NCI-H1930 (cell line): ENCODE measurements at regions not wholly inside any gene's neighbourhood (a gene's known extent, or its start where the extent isn't known, plus 50 kb on each side); places are given as distances from the start of the nearest gene placed in this dataset.

ENCODE experiments used
- DNase-seq, 2 experiments: peaks; one replicate each; lab custom pipeline; 2025; lab: John Stamatoyannopoulos, UW

DNA sequence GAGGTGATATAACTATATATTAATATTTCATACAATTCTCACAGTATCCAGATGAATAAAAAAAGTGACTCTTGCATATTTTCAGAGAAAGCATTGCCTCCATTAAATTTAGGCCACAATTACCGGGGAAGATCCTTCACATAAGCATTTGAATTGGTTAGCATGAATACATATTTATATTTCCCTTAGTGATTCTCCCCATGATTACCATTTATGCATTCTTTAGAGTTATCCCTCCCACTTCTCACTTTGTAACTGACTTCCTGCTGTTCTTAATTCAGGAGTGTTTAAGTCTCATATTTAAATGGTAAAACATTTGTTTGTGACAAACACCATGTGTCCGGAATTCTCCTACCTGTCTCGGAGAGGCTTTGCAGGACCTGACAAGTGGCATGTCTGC lies 523.4 kb downstream of the CCDC85A start:
- DNase-seq, result no peak

GRCh38 chr2:56707650-56708049 lies 523.9 kb downstream of the CCDC85A start:
- DNase-seq, result no peak

DNA sequence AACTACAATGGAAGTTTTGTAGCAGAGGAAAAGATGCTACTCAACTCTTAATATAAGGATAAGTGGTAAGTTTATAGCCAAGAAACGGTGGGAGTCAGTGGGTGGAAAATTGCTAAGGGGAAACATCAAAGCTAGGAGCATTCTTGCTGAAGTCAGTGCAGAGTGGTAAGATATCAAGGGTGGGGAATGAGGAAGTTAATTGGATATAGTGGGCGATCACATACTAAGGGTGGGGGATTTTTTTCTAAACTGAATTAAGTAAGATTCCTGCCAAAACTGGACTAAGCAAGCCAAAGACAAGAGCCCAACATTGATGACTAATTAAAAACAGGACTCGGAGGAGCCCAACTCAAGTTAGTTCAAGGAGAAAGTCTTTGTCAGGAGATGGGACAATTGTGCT lies 525.4 kb downstream of the CCDC85A start:
- no peak for DNase-seq

DNA sequence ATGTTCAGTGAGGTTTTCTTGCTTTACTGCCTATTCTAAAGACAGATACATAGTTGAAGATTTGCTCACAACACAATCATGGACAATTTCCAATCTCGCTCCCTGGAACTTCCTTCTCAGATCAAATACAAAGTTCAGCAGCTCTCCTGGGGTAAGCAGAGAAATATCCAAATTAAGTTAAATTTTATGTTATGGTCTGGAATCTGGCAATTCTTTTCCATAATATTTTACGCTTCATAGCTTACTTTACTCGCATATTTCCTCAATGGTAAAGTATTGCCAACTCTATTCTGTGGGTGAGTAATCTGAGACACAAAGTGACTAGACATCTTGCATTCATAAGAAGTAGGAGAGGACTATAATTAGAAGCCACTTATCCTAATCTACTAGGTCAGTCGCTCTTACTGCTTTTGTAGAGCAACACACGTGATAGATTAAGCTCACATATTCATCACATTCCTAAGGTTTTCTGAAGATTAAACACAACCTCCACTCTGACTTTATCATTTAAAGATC lies 529.4 kb downstream of the CCDC85A start:
- DNase-seq, result no peak

DNA sequence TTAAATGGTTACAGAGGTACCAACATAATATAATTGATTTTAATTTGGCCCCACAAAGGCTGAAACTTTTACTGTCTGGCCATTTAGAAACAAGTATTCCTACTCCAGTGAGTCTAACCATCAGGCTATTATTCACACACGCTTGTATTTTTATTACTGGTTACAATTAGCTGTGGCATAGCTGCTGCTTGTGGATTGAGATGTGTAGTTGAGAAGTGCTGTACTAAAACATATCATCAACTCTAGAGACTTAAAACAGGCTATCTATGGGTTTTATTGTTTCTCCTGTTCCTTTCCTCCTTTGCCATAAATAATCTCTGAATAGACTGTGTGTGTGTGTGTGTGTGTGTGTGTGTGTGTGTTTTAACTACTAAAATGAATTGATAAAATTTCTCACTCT lies 530.2 kb downstream of the CCDC85A start:
- DNase-seq, result no peak

DNA sequence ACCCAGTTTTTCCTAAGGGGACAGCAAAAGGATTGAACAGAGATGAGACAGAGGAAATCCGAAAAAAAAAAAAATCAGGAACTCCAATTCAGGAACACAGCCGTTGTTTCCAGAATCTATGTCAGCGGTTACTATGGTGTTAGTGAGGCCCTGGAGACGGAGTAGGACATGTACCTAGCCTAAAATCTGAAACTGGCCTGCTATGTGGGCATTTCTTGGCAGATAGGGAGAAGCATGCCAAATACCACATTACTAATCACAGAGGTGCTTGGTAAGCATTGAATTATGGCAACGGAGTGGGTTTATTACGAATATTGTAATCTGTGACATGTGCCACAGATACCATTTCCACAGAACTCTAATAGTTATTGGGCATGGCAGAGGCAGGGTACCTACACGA lies 530.6 kb downstream of the CCDC85A start:
- DNase-seq, result no peak

GRCh38 chr2:56715683-56716082 lies 531.9 kb downstream of the CCDC85A start:
- no peak for DNase-seq

GRCh38 chr2:56718413-56718812 lies 534.6 kb downstream of the CCDC85A start:
- no peak for DNase-seq

DNA sequence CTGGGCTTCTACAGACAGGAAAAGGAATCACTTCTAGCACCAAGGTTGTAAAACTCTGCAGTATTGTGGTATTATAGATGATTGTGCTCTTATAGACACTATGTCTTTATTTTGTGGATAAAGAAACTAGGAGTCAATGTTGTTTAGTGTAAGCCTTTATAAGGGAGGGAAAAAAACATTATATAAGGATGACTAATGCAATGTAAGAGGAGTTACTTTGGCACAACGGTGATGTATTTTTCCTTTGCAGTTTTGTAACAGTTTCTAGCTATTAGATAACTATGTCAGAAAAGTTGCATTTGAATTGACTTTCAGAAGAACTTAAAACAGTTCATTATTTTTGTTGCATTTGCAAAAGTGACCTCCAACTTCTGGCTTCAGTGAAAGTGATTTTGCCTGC lies 545.4 kb downstream of the CCDC85A start:
- no peak for DNase-seq

- DNase-seq, result no peak
Measured at GRCh38 chr2:56732946-56733345, 549.2 kb downstream of the CCDC85A start.

GRCh38 chr2:56739413-56739812 lies 555.6 kb downstream of the CCDC85A start:
- no peak for DNase-seq

GRCh38 chr2:56741601-56742102 lies 557.9 kb downstream of the CCDC85A start:
- DNase-seq, result no peak

GRCh38 chr2:56743807-56744206 lies 560.0 kb downstream of the CCDC85A start:
- DNase-seq, result no peak

- peak in 1 of 2 experiments; percentile 7 for DNase-seq
Measured at GRCh38 chr2:56749152-56749752, 565.5 kb downstream of the CCDC85A start.

- no peak for DNase-seq
Measured at GRCh38 chr2:56753182-56753581, 569.4 kb downstream of the CCDC85A start.

DNA sequence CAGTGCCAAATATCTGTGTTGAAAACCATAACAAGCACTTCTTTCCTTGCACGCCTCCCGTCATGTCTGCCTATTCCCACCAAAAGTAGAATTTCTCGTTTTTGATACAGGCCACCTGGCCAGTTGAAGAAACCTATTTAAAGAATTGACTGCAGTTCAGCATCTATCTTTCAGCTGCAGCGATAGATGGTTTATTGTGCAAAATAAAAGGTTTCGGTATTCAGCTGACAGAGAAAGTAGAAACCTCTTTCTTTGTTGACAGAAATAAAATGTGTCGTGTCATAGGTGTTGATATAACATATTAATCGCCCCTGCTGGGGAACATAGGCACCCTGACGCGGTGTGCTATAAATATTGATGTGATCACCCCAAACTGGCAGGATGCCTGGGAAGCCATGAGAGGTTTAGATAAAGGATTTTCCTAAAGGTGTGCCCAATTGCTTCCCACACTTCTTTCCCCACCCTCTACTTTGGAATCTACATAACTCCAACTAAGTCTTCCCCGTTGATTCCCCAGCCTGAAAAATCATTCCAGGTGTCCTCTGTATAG lies 570.4 kb downstream of the CCDC85A start:
- no peak for DNase-seq

DNA sequence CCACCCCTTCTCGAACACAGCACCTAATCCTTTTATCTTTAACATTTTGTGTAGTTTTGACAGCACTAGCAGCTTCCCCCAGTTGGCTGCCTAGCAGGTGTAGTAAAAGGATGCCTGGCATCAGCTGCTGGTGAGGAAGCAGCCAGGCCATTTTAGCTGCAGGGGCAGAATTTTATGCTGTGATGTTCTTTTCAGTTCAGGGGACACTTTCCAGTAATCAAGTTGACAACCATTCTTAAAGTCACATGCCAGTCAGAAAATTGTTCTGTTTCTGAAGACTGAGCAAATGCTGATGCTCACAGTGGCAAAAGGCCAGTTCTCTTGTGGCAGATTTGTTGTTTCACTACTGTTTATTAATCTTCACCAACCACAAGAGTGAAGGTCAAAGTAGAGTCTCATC lies 570.8 kb downstream of the CCDC85A start:
- DNase-seq, result no peak

DNA sequence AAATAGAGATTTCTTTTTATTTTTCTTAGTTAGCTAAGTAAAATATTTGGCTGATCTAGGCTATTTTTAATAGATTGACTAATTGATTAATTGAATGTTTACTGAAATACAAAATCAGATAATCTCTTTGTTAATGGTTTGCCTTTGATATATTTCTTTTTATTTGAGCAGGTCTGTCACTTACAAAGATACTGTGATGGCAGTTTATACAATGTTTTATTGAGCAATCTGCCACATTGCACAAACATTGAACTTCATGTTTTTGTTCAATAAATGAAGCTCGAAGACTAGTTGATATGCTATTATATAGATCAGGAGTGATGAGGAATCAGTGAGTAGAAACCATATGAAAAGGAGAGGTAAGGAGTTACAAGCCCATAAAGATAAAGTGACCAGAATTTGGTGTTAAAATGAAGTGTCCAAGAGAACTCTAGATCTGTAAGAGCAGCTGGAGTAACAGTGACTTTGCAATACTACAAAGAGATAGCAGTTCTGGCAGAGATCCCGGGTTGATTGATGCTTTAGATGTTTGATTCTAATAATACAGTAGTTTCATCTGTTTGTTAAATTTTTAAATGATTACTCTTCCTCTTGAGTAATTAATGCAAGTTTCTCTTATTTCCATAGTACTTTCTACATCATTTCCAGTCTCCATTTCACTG lies 574.2 kb downstream of the CCDC85A start:
- DNase-seq, result no peak

- DNase-seq, result no peak
Measured at GRCh38 chr2:56763683-56764082, 579.9 kb downstream of the CCDC85A start.

DNA sequence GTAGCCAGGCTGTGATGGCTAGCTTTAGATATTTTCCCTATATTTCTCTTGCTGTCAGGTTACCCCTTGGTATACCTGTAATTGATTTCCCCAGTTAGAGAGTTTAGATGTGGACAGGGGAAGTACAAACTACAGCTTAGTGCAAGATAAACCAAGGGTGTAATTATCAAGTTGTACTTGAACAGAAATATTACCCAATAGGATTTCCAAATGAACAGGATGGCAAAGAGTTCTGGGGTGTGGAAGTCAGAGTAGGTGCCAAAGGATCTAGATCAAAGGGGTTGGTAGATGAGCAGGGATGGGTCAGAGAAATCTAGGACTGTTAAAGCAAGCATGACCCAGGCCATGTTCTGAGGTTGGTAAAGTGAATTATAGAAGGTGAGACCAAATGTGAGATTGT lies 585.2 kb downstream of the CCDC85A start:
- DNase-seq, result no peak

- no peak for DNase-seq
Measured at GRCh38 chr2:56770490-56770889, 586.7 kb downstream of the CCDC85A start.

DNA sequence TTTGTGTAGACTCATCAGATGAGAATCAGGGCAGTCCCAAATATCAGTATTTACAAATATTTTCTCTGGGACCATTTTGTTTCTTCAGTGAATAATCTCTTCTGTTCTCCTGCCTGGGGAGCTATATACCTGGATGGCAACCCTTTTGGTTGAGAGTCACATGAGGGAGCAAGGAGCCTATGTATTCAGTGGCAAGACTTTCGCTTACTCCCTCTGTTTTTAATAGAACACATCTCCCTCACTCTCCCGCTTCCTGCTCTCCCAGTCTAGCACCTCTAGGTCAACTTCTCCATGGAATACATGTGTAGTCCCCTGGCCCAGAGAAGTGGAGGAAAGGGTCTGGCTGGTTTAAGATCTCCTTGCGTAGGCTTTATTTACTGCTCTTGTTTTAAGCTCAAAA lies 600.3 kb downstream of the CCDC85A start:
- no peak for DNase-seq

- no peak for DNase-seq
Measured at GRCh38 chr2:56801214-56801613, 617.4 kb downstream of the CCDC85A start.
